Progenitor cell of endocrine pancreas (in vitro differentiated cells): ENCODE measurements at regions not wholly inside any gene's neighbourhood (a gene's known extent, or its start where the extent isn't known, plus 50 kb on each side); places are given as distances from the start of the nearest gene placed in this dataset.

Source experiments
- DNase-seq: peaks from one replicate; pipeline ENCODE4 v3.0.0; 2021; ENCODE audit warnings: low spot score; ENCODE audit not compliant: unreplicated experiment
- H3K27ac Mint-ChIP-seq: 2 replicates; pipeline ENCODE4 v1.8.0; 2021; ENCODE audit warnings: mild to moderate bottlenecking, moderate library complexity, mixed read lengths
- H3K27me3 Mint-ChIP-seq: 2 replicates; pipeline ENCODE4 v1.8.0; 2021; ENCODE audit warnings: mixed read lengths
- H3K36me3 Mint-ChIP-seq: 2 replicates; pipeline ENCODE4 v1.8.0; 2022; ENCODE audit warnings: mixed read lengths; ENCODE audit not compliant: insufficient read depth
- H3K4me1 Mint-ChIP-seq: 2 replicates; pipeline ENCODE4 v1.8.0; 2021; ENCODE audit warnings: low read depth, mixed read lengths
- H3K4me3 Mint-ChIP-seq: 2 replicates; pipeline ENCODE4 v1.8.0; 2021; ENCODE audit warnings: low read depth, mild to moderate bottlenecking, moderate library complexity, mixed read lengths
- H3K9me3 Mint-ChIP-seq: 2 replicates; pipeline ENCODE4 v1.8.0; 2021; ENCODE audit warnings: low read depth, mixed read lengths
- TF ChIP-seq, protein P1 (sequence below): fragments of 200-600 bp; sonication (generic); IDR thresholded peaks from one replicate; pipeline ENCODE4 v1.5.0; 2021; ENCODE audit warnings: antibody characterized with exemption, mild to moderate bottlenecking; ENCODE audit not compliant: unreplicated experiment

DNA sequence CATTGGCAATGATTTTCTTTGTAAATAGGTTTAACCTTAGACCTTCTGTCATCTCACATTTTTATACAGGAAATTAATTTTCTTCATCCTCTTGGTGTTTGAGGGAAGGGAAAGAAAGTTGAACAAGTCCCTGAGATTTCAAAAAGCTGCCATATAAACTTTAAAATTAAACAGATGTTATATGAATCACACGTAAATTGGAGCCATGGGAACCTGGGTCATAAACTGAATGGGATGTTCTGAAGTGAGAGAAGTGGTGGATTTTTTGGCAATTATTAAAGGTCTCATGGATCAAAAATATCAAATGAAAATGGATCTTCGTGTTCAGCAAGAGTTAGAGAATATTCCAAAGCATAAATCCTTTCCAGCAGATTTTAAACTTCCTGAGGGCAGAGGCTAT lies 242.2 kb downstream of the DMRT2 start:
- Mint-ChIP-seq H3K27me3 (peaks cover 24% of the 10 kb centered on the region), H3K36me3 (no peaks in the 10 kb centered on the region), H3K27ac (no peak overlapping the region), H3K9me3 (no peaks in the 10 kb centered on the region), H3K4me3 (no peak overlapping the region), H3K4me1 (no peaks in the 10 kb centered on the region)
- TF ChIP-seq, protein P1, sequence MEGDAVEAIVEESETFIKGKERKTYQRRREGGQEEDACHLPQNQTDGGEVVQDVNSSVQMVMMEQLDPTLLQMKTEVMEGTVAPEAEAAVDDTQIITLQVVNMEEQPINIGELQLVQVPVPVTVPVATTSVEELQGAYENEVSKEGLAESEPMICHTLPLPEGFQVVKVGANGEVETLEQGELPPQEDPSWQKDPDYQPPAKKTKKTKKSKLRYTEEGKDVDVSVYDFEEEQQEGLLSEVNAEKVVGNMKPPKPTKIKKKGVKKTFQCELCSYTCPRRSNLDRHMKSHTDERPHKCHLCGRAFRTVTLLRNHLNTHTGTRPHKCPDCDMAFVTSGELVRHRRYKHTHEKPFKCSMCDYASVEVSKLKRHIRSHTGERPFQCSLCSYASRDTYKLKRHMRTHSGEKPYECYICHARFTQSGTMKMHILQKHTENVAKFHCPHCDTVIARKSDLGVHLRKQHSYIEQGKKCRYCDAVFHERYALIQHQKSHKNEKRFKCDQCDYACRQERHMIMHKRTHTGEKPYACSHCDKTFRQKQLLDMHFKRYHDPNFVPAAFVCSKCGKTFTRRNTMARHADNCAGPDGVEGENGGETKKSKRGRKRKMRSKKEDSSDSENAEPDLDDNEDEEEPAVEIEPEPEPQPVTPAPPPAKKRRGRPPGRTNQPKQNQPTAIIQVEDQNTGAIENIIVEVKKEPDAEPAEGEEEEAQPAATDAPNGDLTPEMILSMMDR, result no peak
- no peak for DNase-seq

DNA sequence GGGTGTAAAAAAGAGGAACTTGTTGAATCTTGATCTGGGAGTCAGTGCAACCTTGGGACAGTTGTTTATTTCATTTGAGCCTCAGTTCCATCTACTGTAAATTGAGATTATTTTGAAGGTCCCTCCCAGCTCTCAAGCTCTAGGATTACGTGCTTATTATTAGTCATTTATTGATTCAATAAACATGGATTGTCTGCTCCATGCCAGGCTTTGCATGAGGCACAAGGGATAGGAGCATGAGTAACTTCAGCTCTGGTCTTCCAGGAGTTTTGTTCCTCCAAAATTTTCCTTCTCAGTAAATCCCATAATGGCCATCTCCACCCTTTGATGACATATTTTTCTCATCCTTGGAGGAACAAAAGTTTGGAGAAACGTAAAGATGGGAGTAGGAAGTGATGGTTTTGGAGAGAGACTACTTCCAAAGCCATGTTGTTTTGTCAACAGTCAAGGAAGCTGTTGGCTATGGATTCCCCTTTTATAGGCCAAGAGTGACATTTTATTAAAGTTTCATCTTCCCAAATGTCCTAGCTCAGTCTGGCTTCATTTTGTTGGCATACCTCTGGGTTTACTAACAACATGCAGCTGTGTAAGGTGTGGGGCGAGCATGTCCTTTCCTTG lies 244.6 kb downstream of the DMRT2 start:
- Mint-ChIP-seq H3K27ac (no peak overlapping the region), H3K9me3 (no peaks in the 10 kb centered on the region), H3K4me1 (no peaks in the 10 kb centered on the region), H3K27me3 (peaks cover 24% of the 10 kb centered on the region), H3K4me3 (no peak overlapping the region), H3K36me3 (no peaks in the 10 kb centered on the region)
- DNase-seq, result no peak
- TF ChIP-seq, protein P1, result no peak

DNA sequence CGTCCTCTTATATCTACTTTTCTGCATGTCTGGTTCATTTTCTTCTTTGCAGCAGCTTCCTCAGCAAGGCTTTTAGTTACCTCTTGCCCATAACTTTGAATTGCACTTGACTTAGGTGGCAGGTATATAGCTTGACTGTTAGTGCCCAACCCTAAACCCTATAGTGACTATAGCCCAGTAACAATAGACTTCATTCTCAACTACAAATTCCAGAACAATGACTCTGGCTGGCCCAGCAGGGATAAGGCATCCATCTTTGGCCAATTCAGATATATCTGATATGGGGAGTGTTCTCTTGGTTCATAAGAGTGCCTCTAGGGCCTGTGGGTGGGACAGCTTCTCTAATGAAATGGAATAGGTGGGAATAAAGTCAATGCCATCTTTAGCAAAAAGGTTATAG lies 246.2 kb downstream of the DMRT2 start:
- Mint-ChIP-seq H3K27me3 (peaks cover 24% of the 10 kb centered on the region), H3K4me1 (no peaks in the 10 kb centered on the region), H3K4me3 (no peak overlapping the region), H3K36me3 (no peaks in the 10 kb centered on the region), H3K27ac (no peak overlapping the region), H3K9me3 (no peaks in the 10 kb centered on the region)
- no peak for DNase-seq
- TF ChIP-seq, protein P1, result no peak

DNA sequence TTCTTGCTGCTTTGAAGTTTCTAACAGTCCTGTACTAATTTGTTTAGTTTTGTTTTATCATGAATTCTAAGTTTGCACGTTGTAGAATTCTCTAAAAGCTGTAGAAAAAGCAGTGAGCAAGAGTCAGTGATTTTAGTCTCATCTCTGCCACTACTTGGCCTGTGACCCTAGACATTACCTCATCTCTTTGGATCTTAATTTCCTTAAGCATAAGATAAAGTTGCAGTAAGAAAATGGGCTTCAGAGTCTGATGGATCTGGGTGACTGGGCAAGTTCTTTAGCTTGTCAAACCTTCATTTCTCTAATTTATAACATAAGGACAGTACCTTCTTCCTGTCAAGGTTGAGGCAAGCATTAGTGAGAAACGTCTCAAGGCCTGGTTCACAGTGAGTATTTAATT lies 247.9 kb downstream of the DMRT2 start:
- Mint-ChIP-seq H3K36me3 (no peaks in the 10 kb centered on the region), H3K9me3 (no peaks in the 10 kb centered on the region), H3K4me3 (no peak overlapping the region), H3K4me1 (no peaks in the 10 kb centered on the region), H3K27ac (no peak overlapping the region), H3K27me3 (peaks cover 15% of the 10 kb centered on the region)
- TF ChIP-seq, protein P1, result no peak
- DNase-seq, result no peak

DNA sequence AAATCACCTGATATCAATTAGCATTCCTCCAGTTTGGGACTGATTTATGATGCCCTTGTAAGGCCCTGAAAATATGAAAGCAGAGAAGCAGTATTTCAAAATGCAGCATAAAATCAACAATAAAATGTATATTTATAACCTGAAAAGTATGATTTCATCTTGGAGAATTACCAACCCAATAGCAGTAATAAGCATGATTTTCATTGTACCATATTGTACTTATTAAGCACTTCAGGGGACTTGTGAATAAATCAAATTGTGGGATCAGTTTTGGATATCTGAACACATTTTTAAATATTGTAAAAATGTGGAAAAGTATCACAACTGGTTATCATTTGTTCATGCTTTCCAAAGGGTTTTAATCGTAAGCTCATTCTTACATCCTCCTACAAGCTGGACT lies 250.8 kb downstream of the DMRT2 start:
- DNase-seq, result no peak
- Mint-ChIP-seq H3K9me3 (no peaks in the 10 kb centered on the region), H3K4me3 (no peak overlapping the region), H3K27me3 (peaks cover 9% of the 10 kb centered on the region), H3K36me3 (no peaks in the 10 kb centered on the region), H3K27ac (no peak overlapping the region), H3K4me1 (no peaks in the 10 kb centered on the region)
- TF ChIP-seq, protein P1, result no peak
